K562 (cell line): ENCODE measurements at regions not wholly inside any gene's neighbourhood (a gene's known extent, or its start where the extent isn't known, plus 50 kb on each side); places are given as distances from the start of the nearest gene placed in this dataset.

Experiments
- ATAC-seq: fragments of 200-7000 bp; cut with Tn5 transposase; 3 replicates; pipeline ENCODE4 v1.9.1; 2020; ENCODE audit warnings: moderate library complexity
- BruUV-seq: library from RNA; stranded (reverse); fragments of 400-500 nt; replicated peaks from 2 replicates; lab custom pipeline; 2021; lab: Mats Ljungman, UMichigan
- CTCF ChIA-PET: fragments of 300-600 bp; formaldehyde crosslinking; extraction: SDS; loops from one replicate; lab custom pipeline; 2021; ENCODE audit warnings: low intra/inter-chr PET ratio; lab: Yijun Ruan, JAX
- POLR2A ChIA-PET: fragments of 300-600, 350-650 bp; sonication (Branson Sonifier 250); formaldehyde crosslinking; extraction: SDS; loops from one replicate; lab custom pipeline; 2021; ENCODE audit warnings: antibody characterized with exemption, inconsistent platforms; lab: Yijun Ruan, JAX
- DNase-seq, 4 experiments: peaks; one replicate each; pipeline versions ENCODE4 v3.0.0 to v3.0.0-alpha.2; 2011 to 2018; ENCODE audit warnings: low spot score in 3 of 4, mixed read lengths in 3 of 4; ENCODE audit errors: extremely low read depth in 1 of 4
- FAIRE-seq: peaks from 2 replicates; lab custom pipeline; 2011; peaks lifted over from hg19 to GRCh38; lab: Jason Lieb, UNC
- H2AFZ ChIP-seq: 2 replicates; pipeline ENCODE4 v1.6.0; 2011; ENCODE audit warnings: low read depth, low read length, control low read depth, inconsistent platforms
- H3K27ac ChIP-seq: fragments of 200-600 bp; 3 replicates; pipeline ENCODE4 v1.8.0; 2011; ENCODE audit warnings: low read depth, mild to moderate bottlenecking, control low read depth, inconsistent platforms, low read length, moderate library complexity, mixed read lengths; ENCODE audit errors: extremely low read depth
- H3K27me3 ChIP-seq, 2 experiments: fragments of 300-600 bp in 1 of 2; 2 replicates in 1 of 2; 3 replicates in 1 of 2; pipeline versions ENCODE4 v1.6.0 to v1.8.0; 2011; ENCODE audit warnings: inconsistent platforms in 2 of 2, low read length in 2 of 2, mild to moderate bottlenecking in 1 of 2, mixed read lengths in 1 of 2, moderate library complexity in 1 of 2; ENCODE audit not compliant: control insufficient read depth in 2 of 2, insufficient read depth in 2 of 2
- H3K36me3 ChIP-seq: fragments of 300-600 bp; 3 replicates; pipeline ENCODE4 v1.8.0; 2011; ENCODE audit warnings: mild to moderate bottlenecking, low read length, inconsistent platforms; ENCODE audit not compliant: control insufficient read depth, insufficient read depth
- H3K4me1 ChIP-seq, 2 experiments: fragments of 200-600 bp in 1 of 2; replicated peaks in 1 of 2; 2 replicates in 1 of 2; 3 replicates in 1 of 2; pipeline versions ENCODE4 v1.5.1 to v1.8.0; 2011; ENCODE audit warnings: inconsistent platforms in 2 of 2, low read length in 2 of 2, mild to moderate bottlenecking in 1 of 2, mixed read lengths in 1 of 2, moderate library complexity in 1 of 2; ENCODE audit not compliant: control insufficient read depth in 2 of 2, insufficient read depth in 2 of 2
- H3K4me2 ChIP-seq: 2 replicates; pipeline ENCODE4 v1.6.1; 2011; ENCODE audit warnings: low read length, control low read depth, inconsistent platforms, mixed read lengths; ENCODE audit not compliant: insufficient read depth
- H3K4me3 ChIP-seq: fragments of 200-600 bp; sonication (generic), shearing (Covaris generic); 2 replicates; pipeline ENCODE4 v1.5.1; 2016; ENCODE audit warnings: control low read depth, inconsistent platforms
- H3K79me2 ChIP-seq: fragments of 200-600 bp; 3 replicates; pipeline ENCODE4 v1.8.0; 2011; ENCODE audit warnings: low read length, inconsistent platforms; ENCODE audit not compliant: control insufficient read depth, insufficient read depth
- H3K9ac ChIP-seq, 2 experiments: 2 replicates each; pipeline versions ENCODE4 v1.6.0 to v1.6.1; 2011; ENCODE audit warnings: low read depth in 2 of 2, low read length in 2 of 2, control low read depth in 1 of 2, inconsistent platforms in 1 of 2, mild to moderate bottlenecking in 1 of 2, mixed read lengths in 1 of 2; ENCODE audit not compliant: insufficient read depth in 1 of 2
- H3K9me1 ChIP-seq: one replicate; pipeline ENCODE4 v1.6.0; 2011; ENCODE audit warnings: inconsistent platforms, mild to moderate bottlenecking, low read length, moderate library complexity; ENCODE audit not compliant: control insufficient read depth, insufficient read depth
- H3K9me3 ChIP-seq: replicated peaks from 2 replicates; pipeline ENCODE4 v1.5.1; 2011; ENCODE audit warnings: low read depth, low read length, inconsistent platforms; ENCODE audit not compliant: control insufficient read depth, insufficient read depth
- H4K20me1 ChIP-seq: replicated peaks from 2 replicates; pipeline ENCODE4 v1.6.1; 2011; ENCODE audit warnings: low read length, inconsistent platforms, mixed read lengths; ENCODE audit not compliant: control insufficient read depth, insufficient read depth
- BRCA1 ChIP-seq, 2 experiments: fragments of 450-650 bp in 1 of 2; sonication (generic) in 1 of 2; formaldehyde crosslinking in 1 of 2; IDR thresholded peaks; 2 replicates each; pipeline versions ENCODE4 v1.5.0 to v1.6.1; 2017 to 2020; ENCODE audit warnings: mild to moderate bottlenecking in 1 of 2, missing genetic modification reagents in 1 of 2
- CBFB ChIP-seq: sonication (generic); formaldehyde crosslinking; IDR thresholded peaks from 2 replicates; pipeline ENCODE4 v1.4.0; 2020; ENCODE audit warnings: mild to moderate bottlenecking, missing genetic modification reagents
- CCAR2 ChIP-seq: fragments of 200-400 bp; formaldehyde crosslinking; IDR thresholded peaks from 2 replicates; pipeline ENCODE4 v1.6.1; 2017; ENCODE audit warnings: mild to moderate bottlenecking, low read depth, low read length
- FOXA1 ChIP-seq: fragments of 450-650 bp; IDR thresholded peaks from 2 replicates; pipeline ENCODE4 v1.6.1; 2016; ENCODE audit warnings: mild to moderate bottlenecking, borderline replicate concordance
- GATAD2B ChIP-seq: fragments of 450-650 bp; IDR thresholded peaks from 2 replicates; pipeline ENCODE4 v1.6.1; 2017; ENCODE audit warnings: mild to moderate bottlenecking, borderline replicate concordance
- GTF2F1 ChIP-seq: IDR thresholded peaks from 2 replicates; pipeline ENCODE4 v1.6.1; 2011; ENCODE audit warnings: low read depth, low read length, improper control_type of control experiment
- POLR2B ChIP-seq: fragments of 450-650 bp; IDR thresholded peaks from 2 replicates; pipeline ENCODE4 v1.6.1; 2018; ENCODE audit warnings: low read depth; ENCODE audit not compliant: partially characterized antibody
- SREBF2 ChIP-seq: sonication (generic); formaldehyde crosslinking; IDR thresholded peaks from 2 replicates; pipeline ENCODE4 v1.4.0; 2020; ENCODE audit warnings: mild to moderate bottlenecking, missing genetic modification reagents
- ZNF23 ChIP-seq: fragments of 250-450 bp; sonication (Bioruptor Pico); IDR thresholded peaks from 2 replicates; pipeline ENCODE4 v1.4.0; 2020; ENCODE audit warnings: mild to moderate bottlenecking
- WGBS: fragments of 100-300 bp; shearing (Covaris generic); methylation state at CpG from one replicate; pipeline ENCODE4 v1.1.6; 2016; ENCODE audit warnings: low coverage, mixed read lengths; ENCODE audit not compliant: insufficient coverage; ENCODE audit errors: missing lambda C conversion rate; 5-methylcytosine and 5-hydroxymethylcytosine counted together
- in situ Hi-C: fragments of 300-500 bp; cut with MboI; formaldehyde crosslinking; loops from 4 replicates; pipeline ENCODE4 v1.15.0; 2018; ENCODE audit warnings: inconsistent platforms, mixed read lengths
- intact Hi-C: fragments of 100-400 bp; cut with micrococcal nuclease; formaldehyde crosslinking; loops from 2 replicates; pipeline ENCODE4 v1.14.2; 2022

DNA sequence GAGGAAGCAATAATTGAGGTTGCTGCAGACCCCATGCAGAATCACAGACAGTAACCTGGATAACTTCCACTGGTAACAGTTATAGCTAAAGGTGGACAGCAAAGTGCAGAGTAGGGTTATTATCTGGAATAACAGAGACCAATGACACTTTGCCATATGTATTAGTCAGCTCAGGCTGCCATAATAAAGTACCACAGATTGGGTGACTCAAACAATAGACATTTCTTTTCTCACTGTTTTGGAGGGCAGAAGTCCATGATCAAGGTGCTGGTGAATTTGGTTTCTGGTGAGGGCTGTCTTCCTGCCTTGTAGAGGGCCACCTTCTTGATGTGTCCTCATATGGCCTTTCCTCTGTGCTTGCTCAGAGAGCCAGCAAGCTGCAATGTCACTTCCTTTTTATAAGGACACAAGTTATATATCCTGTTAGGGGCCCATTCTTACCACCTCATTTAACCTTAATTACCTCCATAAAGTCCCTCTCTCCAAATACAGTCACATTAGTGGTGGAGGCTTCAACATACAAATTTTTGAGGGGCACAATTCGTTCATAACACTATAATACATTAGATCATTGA, 191.0 kb upstream of the LRP1B start:
- ChIA-PET CTCF (no interaction called here), POLR2A (no interaction called here)
- H4K20me1 ChIP-seq, result no peaks in the 10 kb centered on the region
- no peaks in the 10 kb centered on the region for H3K27me3 ChIP-seq
- no peak overlapping the region for H3K4me3 ChIP-seq
- DNase-seq (no peak), ATAC-seq (no peak), FAIRE-seq (no peak)
- H3K36me3 ChIP-seq, result no peaks in the 10 kb centered on the region
- intact Hi-C loops (no loop called here), in situ Hi-C loops (no loop called here)
- no TSS peak for BruUV-seq
- H3K27ac ChIP-seq, result no peak overlapping the region
- H3K9me1 ChIP-seq, result no peaks in the 10 kb centered on the region
- 0% methylated on average over 1 of the region's 1 CpG for WGBS
- H3K4me2 ChIP-seq, result no peak overlapping the region
- no peak overlapping the region for H3K9ac ChIP-seq
- H3K9me3 ChIP-seq, result no peaks in the 10 kb centered on the region
- no peak overlapping the region for H2AFZ ChIP-seq
- TF ChIP-seq ZNF23 (CRISPR knock-in tag) (no peak), POLR2B (no peak), GATAD2B (no peak), CBFB (CRISPR knock-in tag) (no peak), CCAR2 (no peak), FOXA1 (no peak), SREBF2 (CRISPR knock-in tag) (no peak), GTF2F1 (no peak), BRCA1 (IDR thresholded peaks at IDR 0.05) (no peak), BRCA1 (CRISPR knock-in tag; IDR thresholded peaks at IDR 0.05) (no peak)
- H3K4me1 ChIP-seq, result no peaks in the 10 kb centered on the region
- H3K79me2 ChIP-seq, result no peaks in the 10 kb centered on the region
